Endothelial cell of umbilical vein (primary cell): ENCODE measurements at regions not wholly inside any gene's neighbourhood (a gene's known extent, or its start where the extent isn't known, plus 50 kb on each side); places are given as distances from the start of the nearest gene placed in this dataset.

Experiments used
- BruUV-seq: library from RNA; stranded (reverse); fragments of 400-500 nt; replicated peaks from 2 replicates; lab custom pipeline; 2021; lab: Mats Ljungman, UMichigan
- CTCF ChIA-PET: fragments of 300-600, 350-600 bp; sonication (Branson Sonifier 250); formaldehyde crosslinking; loops from one replicate; lab custom pipeline; 2021; ENCODE audit warnings: antibody characterized with exemption, inconsistent platforms; lab: Charles Lee
- POLR2A ChIA-PET: fragments of 300-600, 350-600 bp; sonication (Branson Sonifier 250); formaldehyde crosslinking; loops from one replicate; lab custom pipeline; 2021; ENCODE audit warnings: antibody characterized with exemption, inconsistent platforms; lab: Charles Lee
- DNase-seq: peaks from one replicate; pipeline ENCODE4 v3.0.0-alpha.2; 2011; ENCODE audit warnings: low read depth, low spot score
- FAIRE-seq: peaks from 2 replicates; lab custom pipeline; 2011; peaks lifted over from hg19 to GRCh38; lab: Jason Lieb, UNC
- H2AFZ ChIP-seq: 2 replicates; pipeline ENCODE4 v1.6.0; 2012; ENCODE audit warnings: low read depth, low read length, control low read depth, inconsistent platforms
- H3K27ac ChIP-seq: 2 replicates; pipeline ENCODE4 v1.5.1; 2011; ENCODE audit warnings: low read depth, mild to moderate bottlenecking, control low read depth, low read length, moderate library complexity; ENCODE audit not compliant: insufficient read depth
- H3K27me3 ChIP-seq, 2 experiments: 2 replicates each; pipeline versions ENCODE4 v1.6.0 to v1.6.1; 2011; ENCODE audit warnings: low read length in 2 of 2, mixed read lengths in 1 of 2; ENCODE audit not compliant: control insufficient read depth in 2 of 2, insufficient read depth in 2 of 2
- H3K36me3 ChIP-seq, 2 experiments: 2 replicates in 1 of 2; 3 replicates in 1 of 2; pipeline ENCODE4 v1.5.1; 2011; ENCODE audit warnings: low read length in 2 of 2, mild to moderate bottlenecking in 1 of 2, moderate library complexity in 1 of 2; ENCODE audit not compliant: control insufficient read depth in 2 of 2, insufficient read depth in 2 of 2; ENCODE audit errors: extremely low read depth in 1 of 2
- H3K4me1 ChIP-seq: 3 replicates; pipeline ENCODE4 v1.5.1; 2011; ENCODE audit warnings: mild to moderate bottlenecking, low read length; ENCODE audit not compliant: control insufficient read depth, insufficient read depth; ENCODE audit errors: extremely low read depth
- H3K4me2 ChIP-seq: 2 replicates; pipeline ENCODE4 v1.6.1; 2011; ENCODE audit warnings: low read length, control low read depth, mixed read lengths; ENCODE audit not compliant: insufficient read depth
- H3K4me3 ChIP-seq, 3 experiments: fragments of 200-600 bp in 1 of 3; sonication (generic), shearing (Covaris generic) in 1 of 3; replicated peaks in 1 of 3; 2 replicates each; pipeline ENCODE4 v1.5.1; 2011 to 2016; ENCODE audit warnings: control low read depth in 3 of 3, low read length in 3 of 3, mild to moderate bottlenecking in 2 of 3, inconsistent platforms in 1 of 3, low read depth in 1 of 3, moderate library complexity in 1 of 3; ENCODE audit not compliant: insufficient read depth in 1 of 3
- H3K79me2 ChIP-seq: 2 replicates; pipeline ENCODE4 v1.6.0; 2012; ENCODE audit warnings: low read length, inconsistent platforms; ENCODE audit not compliant: control insufficient read depth, insufficient read depth
- H3K9ac ChIP-seq: replicated peaks from 2 replicates; pipeline ENCODE3; 2011; ENCODE audit warnings: low read length, control low read depth; ENCODE audit not compliant: insufficient read depth; ENCODE audit errors: extremely low read depth
- H3K9me1 ChIP-seq: replicated peaks from 3 replicates; pipeline ENCODE4 v1.6.0; 2011; ENCODE audit warnings: mild to moderate bottlenecking, low read length; ENCODE audit not compliant: control insufficient read depth, insufficient read depth; ENCODE audit errors: extremely low read depth
- H3K9me3 ChIP-seq: replicated peaks from 2 replicates; pipeline ENCODE4 v1.5.1; 2012; ENCODE audit warnings: low read length, inconsistent platforms; ENCODE audit not compliant: control insufficient read depth, insufficient read depth
- H4K20me1 ChIP-seq: replicated peaks from 2 replicates; pipeline ENCODE3; 2011; ENCODE audit warnings: mild to moderate bottlenecking, low read length; ENCODE audit not compliant: control insufficient read depth, insufficient read depth; ENCODE audit errors: extremely low read depth
- EZH2 ChIP-seq: IDR thresholded peaks from 2 replicates; pipeline ENCODE4 v1.6.1; 2012; ENCODE audit warnings: borderline replicate concordance, low read depth, mild to moderate bottlenecking, moderate library complexity, low read length, inconsistent platforms; ENCODE audit not compliant: severe bottlenecking
- FOS ChIP-seq: IDR thresholded peaks from 2 replicates; pipeline ENCODE4 v1.6.1; 2011; ENCODE audit warnings: mild to moderate bottlenecking, low read length, moderate library complexity, borderline replicate concordance; ENCODE audit not compliant: insufficient read depth
- GATA2 ChIP-seq: IDR thresholded peaks from 2 replicates; pipeline ENCODE4 v1.7.0; 2011; ENCODE audit warnings: low read depth, mild to moderate bottlenecking, moderate library complexity, mixed read lengths, low read length; ENCODE audit not compliant: insufficient read length, insufficient read depth
- JUN ChIP-seq: IDR thresholded peaks from 2 replicates; pipeline ENCODE4 v1.6.1; 2011; ENCODE audit warnings: borderline replicate concordance, low read depth; ENCODE audit not compliant: insufficient read length, insufficient read depth
- MAX ChIP-seq: IDR thresholded peaks from 2 replicates; pipeline ENCODE4 v1.6.1; 2011; ENCODE audit not compliant: insufficient read depth, insufficient read length
- MYC ChIP-seq: IDR thresholded peaks from one replicate; pipeline ENCODE4 v1.6.1; 2011; ENCODE audit warnings: mild to moderate bottlenecking, low read depth, low read length
- POLR2A ChIP-seq: IDR thresholded peaks from 2 replicates; pipeline ENCODE4 v1.6.1; 2012; ENCODE audit warnings: low read depth, mild to moderate bottlenecking, control low read depth, low read length
- POLR2AphosphoS5 ChIP-seq: IDR thresholded peaks from 2 replicates; pipeline ENCODE4 v1.6.1; 2012; ENCODE audit warnings: low read depth, mild to moderate bottlenecking, control low read depth, low read length, moderate library complexity; ENCODE audit not compliant: insufficient read depth
- dilution Hi-C: fragments of 300-500 bp; cut with MboI; formaldehyde crosslinking; loops from one replicate; pipeline ENCODE4 v1.15.0; 2019; ENCODE audit warnings: low sequenced_read_pairs; ENCODE audit not compliant: extremely low pct_ligation_motif_present
- intact Hi-C: fragments of 100-400 bp; cut with micrococcal nuclease; formaldehyde crosslinking; loops from one replicate; pipeline ENCODE4 v1.10.0; 2022
- TF ChIP-seq, protein P1 (sequence below), 2 donors: IDR thresholded peaks; 1 replicate in 1 of 2; 2 replicates in 1 of 2; pipeline ENCODE4 v1.5.1; 2011; ENCODE audit warnings: low read length in 2 of 2, mild to moderate bottlenecking in 2 of 2, moderate library complexity in 2 of 2, control low read depth in 1 of 2, inconsistent platforms in 1 of 2, low read depth in 1 of 2; ENCODE audit not compliant: insufficient read depth in 1 of 2; ENCODE audit errors: extremely low read depth in 1 of 2

DNA sequence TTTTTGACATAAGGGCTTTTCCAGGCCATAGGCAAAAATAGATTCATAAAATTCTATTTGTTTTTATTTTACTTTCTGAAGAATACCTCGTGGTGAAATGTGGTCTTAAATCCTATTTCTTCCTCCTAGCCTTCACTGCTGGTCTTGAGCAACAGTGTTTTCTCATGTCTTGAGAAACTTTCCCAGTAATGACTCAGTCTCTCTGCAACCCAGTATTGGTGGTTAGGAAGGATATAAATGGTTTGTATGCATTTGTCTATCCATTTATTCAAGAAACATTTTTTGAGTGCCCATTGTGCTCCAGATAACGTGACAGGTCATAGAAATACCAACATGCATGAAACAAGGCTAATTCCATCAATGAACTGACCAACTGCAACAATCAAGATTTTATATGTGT lies 213.9 kb downstream of the TMEM114 start:
- no peak for FAIRE-seq
- dilution Hi-C loops (no loop called here), intact Hi-C loops (no loop called here)
- TF ChIP-seq MYC (no peak), POLR2AphosphoS5 (no peak), EZH2 (no peak), MAX (no peak), GATA2 (no peak), JUN (no peak), FOS (no peak), POLR2A (no peak)
- TF ChIP-seq, protein P1, sequence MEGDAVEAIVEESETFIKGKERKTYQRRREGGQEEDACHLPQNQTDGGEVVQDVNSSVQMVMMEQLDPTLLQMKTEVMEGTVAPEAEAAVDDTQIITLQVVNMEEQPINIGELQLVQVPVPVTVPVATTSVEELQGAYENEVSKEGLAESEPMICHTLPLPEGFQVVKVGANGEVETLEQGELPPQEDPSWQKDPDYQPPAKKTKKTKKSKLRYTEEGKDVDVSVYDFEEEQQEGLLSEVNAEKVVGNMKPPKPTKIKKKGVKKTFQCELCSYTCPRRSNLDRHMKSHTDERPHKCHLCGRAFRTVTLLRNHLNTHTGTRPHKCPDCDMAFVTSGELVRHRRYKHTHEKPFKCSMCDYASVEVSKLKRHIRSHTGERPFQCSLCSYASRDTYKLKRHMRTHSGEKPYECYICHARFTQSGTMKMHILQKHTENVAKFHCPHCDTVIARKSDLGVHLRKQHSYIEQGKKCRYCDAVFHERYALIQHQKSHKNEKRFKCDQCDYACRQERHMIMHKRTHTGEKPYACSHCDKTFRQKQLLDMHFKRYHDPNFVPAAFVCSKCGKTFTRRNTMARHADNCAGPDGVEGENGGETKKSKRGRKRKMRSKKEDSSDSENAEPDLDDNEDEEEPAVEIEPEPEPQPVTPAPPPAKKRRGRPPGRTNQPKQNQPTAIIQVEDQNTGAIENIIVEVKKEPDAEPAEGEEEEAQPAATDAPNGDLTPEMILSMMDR (IDR thresholded peaks at IDR 0.05; ENCODE audit: extremely low read depth in 1 of 2, insufficient read depth in 1 of 2, low read depth in 1 of 2, low read length in 2 of 2): no peak
- Histone ChIP-seq H3K9me1 (no peaks in the 10 kb centered on the region), H3K36me3 (no peaks in the 10 kb centered on the region), H3K4me2 (no peak overlapping the region), H3K9me3 (peaks cover 4% of the 10 kb centered on the region), H4K20me1 (no peaks in the 10 kb centered on the region), H3K79me2 (no peaks in the 10 kb centered on the region), H2AFZ (no peak overlapping the region), H3K9ac (no peak overlapping the region), H3K27me3 (no peaks in the 10 kb centered on the region), H3K27ac (no peak overlapping the region), H3K4me3 (no peak overlapping the region), H3K4me1 (no peaks in the 10 kb centered on the region)
- no peak for DNase-seq
- BruUV-seq: no TSS peak
- ChIA-PET POLR2A (no interaction called here), CTCF (no interaction called here)
